Calu3 (cell line): ENCODE measurements at regions not wholly inside any gene's neighbourhood (a gene's known extent, or its start where the extent isn't known, plus 50 kb on each side); places are given as distances from the start of the nearest gene placed in this dataset.

ENCODE experiments used
- BruUV-seq: library from RNA; stranded (reverse); fragments of 400-500 nt; replicated peaks from 2 replicates; lab custom pipeline; 2021; lab: Mats Ljungman, UMichigan
- CTCF ChIA-PET: fragments of 300-600 bp; sonication (Branson Sonifier 250); formaldehyde crosslinking; loops from one replicate; lab custom pipeline; 2022; ENCODE audit warnings: antibody characterized with exemption; lab: Charles Lee
- DNase-seq: peaks from one replicate; pipeline ENCODE4 v3.0.0; 2022
- H3K27ac Mint-ChIP-seq: one replicate; pipeline ENCODE4 v1.8.0; 2022; ENCODE audit warnings: mixed read lengths; ENCODE audit not compliant: unreplicated experiment
- H3K27me3 Mint-ChIP-seq: one replicate; pipeline ENCODE4 v1.8.0; 2022; ENCODE audit warnings: mixed read lengths; ENCODE audit not compliant: unreplicated experiment
- H3K36me3 Mint-ChIP-seq: one replicate; pipeline ENCODE4 v1.8.0; 2022; ENCODE audit warnings: mild to moderate bottlenecking, moderate library complexity, mixed read lengths; ENCODE audit not compliant: insufficient read depth, unreplicated experiment
- H3K4me1 Mint-ChIP-seq: one replicate; pipeline ENCODE4 v1.8.0; 2022; ENCODE audit warnings: mild to moderate bottlenecking, low read depth, mixed read lengths; ENCODE audit not compliant: unreplicated experiment
- H3K4me3 Mint-ChIP-seq: one replicate; pipeline ENCODE4 v1.8.0; 2022; ENCODE audit warnings: mild to moderate bottlenecking, low read depth, moderate library complexity, mixed read lengths; ENCODE audit not compliant: unreplicated experiment
- H3K9me3 Mint-ChIP-seq: one replicate; pipeline ENCODE4 v1.8.0; 2022; ENCODE audit warnings: low read depth, mixed read lengths; ENCODE audit not compliant: unreplicated experiment
- intact Hi-C: fragments of 100-400 bp; cut with micrococcal nuclease; formaldehyde crosslinking; loops from one replicate; pipeline ENCODE4 v1.10.0; 2022; ENCODE audit not compliant: unreplicated experiment
- TF ChIP-seq, protein P1 (sequence below): fragments of 200-600 bp; IDR thresholded peaks from one replicate; pipeline ENCODE4 v1.8.0; 2022; ENCODE audit warnings: antibody characterized with exemption; ENCODE audit not compliant: unreplicated experiment

DNA sequence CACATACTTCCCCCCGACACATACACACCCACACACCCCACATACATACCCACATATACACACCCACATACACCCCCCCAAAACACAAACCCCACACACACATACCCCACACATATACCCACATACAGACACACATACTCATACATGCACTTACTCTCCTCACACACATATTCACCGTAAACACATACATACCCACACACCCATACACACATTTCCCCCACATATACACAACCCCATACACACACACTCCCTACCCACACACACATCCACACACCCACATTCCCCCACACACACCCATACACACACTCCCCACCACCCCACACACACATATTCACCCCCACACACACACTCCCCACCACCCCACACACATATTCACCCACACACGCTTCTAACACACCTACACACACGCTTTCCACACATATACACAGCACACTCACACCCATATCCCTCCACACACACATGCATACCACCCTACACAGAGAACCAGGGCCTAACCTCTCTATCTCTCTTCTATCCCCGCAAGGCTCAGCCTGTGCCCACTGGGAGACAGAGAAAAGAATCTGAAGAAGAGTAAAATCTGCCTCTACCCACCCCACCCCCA is 182.4 kb upstream of the ETAA1 start:
- Mint-ChIP-seq H3K27me3 (no peaks in the 10 kb centered on the region), H3K9me3 (peaks cover 2% of the 10 kb centered on the region), H3K4me1 (peaks cover 26% of the 10 kb centered on the region), H3K36me3 (no peaks in the 10 kb centered on the region), H3K4me3 (no peak overlapping the region), H3K27ac (peak overlapping the region; percentile 32)
- intact Hi-C loops = loop anchor here (2.0 to 10.0 kb wide), 6 partner anchors 170 to 782 kb away; no protein-coding TSS in a partner anchor
- TF ChIP-seq, protein P1, sequence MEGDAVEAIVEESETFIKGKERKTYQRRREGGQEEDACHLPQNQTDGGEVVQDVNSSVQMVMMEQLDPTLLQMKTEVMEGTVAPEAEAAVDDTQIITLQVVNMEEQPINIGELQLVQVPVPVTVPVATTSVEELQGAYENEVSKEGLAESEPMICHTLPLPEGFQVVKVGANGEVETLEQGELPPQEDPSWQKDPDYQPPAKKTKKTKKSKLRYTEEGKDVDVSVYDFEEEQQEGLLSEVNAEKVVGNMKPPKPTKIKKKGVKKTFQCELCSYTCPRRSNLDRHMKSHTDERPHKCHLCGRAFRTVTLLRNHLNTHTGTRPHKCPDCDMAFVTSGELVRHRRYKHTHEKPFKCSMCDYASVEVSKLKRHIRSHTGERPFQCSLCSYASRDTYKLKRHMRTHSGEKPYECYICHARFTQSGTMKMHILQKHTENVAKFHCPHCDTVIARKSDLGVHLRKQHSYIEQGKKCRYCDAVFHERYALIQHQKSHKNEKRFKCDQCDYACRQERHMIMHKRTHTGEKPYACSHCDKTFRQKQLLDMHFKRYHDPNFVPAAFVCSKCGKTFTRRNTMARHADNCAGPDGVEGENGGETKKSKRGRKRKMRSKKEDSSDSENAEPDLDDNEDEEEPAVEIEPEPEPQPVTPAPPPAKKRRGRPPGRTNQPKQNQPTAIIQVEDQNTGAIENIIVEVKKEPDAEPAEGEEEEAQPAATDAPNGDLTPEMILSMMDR = no peak
- CTCF ChIA-PET = interaction anchor here (0.6 to 1.9 kb wide), 3 partner anchors 436 to 638 kb away, joined by 3 to 8 read pairs (median 6); no protein-coding TSS in a partner anchor
- DNase-seq = no peak
- no TSS peak for BruUV-seq

DNA sequence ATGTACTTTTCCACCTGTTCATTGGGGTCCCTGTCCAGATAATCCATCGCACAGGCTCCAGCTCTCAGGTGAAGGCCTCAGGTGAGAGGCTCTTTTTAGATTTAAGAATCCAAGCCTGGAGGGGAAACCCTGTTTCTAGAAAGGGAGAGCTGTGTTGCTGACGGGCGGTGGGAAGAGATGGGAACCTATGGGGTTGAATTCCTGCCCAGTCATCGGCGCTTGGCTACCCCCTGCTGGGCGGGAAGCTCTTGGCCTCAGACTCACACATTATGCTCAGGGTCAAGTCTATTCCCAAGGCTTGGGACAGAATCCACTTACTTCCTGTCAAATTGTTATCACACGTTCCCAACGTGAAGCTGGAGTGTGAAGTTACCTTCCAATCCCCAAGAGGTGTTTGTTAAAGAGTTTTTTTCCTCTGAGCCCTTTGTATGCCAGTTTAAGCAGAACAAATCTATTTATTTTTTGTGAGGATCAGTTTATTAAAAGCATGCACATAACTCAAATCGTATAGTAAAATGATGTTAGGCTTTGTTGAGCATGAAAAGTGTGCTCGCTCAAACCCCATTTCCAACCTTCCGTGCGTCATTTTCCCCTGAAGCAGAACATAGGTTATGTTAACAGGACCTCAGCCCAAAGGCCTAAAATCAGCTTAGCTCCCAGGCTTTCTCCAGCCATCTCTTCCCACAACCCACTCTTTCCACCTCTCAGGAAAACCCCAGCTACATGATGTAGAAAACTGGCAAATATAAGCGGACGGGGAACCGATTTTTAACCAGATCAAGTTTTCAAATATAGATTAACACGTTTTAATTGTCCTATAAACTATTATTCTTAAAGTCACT is 181.7 kb upstream of the ETAA1 start:
- peaks cover 30% of the 10 kb centered on the region for H3K4me1 Mint-ChIP-seq
- no peaks in the 10 kb centered on the region for H3K36me3 Mint-ChIP-seq
- BruUV-seq = no TSS peak
- TF ChIP-seq, protein P1 = peak; percentile 74
- H3K4me3 Mint-ChIP-seq = no peak overlapping the region
- peak; percentile 82 for DNase-seq
- no peaks in the 10 kb centered on the region for H3K27me3 Mint-ChIP-seq
- CTCF ChIA-PET = interaction anchor here (0.6 to 1.9 kb wide), 5 partner anchors 75 to 1733 kb away, joined by 3 to 8 read pairs (median 5); no protein-coding TSS in a partner anchor
- peak overlapping the region; percentile 32 for H3K27ac Mint-ChIP-seq
- peaks cover 2% of the 10 kb centered on the region for H3K9me3 Mint-ChIP-seq
- intact Hi-C loops = loop anchor here (2.0 to 10.0 kb wide), 6 partner anchors 171 to 783 kb away; no protein-coding TSS in a partner anchor

DNA sequence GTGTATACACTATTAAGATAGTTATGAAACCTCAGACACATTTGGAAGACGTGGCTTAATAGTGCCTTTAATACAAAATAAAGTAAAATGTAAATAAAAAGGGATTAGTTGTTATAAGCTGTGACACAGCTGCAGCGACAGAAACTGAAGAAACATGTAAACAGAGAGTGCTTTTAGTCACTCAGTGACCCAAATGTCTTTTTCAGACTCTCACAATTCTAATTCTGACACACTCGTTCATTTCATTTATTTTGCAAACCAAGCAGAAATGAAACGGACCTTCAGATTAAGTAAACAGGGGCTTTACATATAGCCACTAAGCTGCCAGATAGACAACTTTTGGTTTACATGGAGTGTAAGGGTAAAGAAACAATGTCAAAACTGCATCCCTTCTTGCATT is 181.0 kb upstream of the ETAA1 start:
- DNase-seq = no peak
- Mint-ChIP-seq H3K27me3 (no peaks in the 10 kb centered on the region), H3K4me1 (peaks cover 30% of the 10 kb centered on the region), H3K36me3 (no peaks in the 10 kb centered on the region), H3K9me3 (peaks cover 2% of the 10 kb centered on the region), H3K4me3 (no peak overlapping the region), H3K27ac (no peak overlapping the region)
- intact Hi-C loops = loop anchor here (5.0 to 10.0 kb wide), 4 partner anchors 171 to 784 kb away; no protein-coding TSS in a partner anchor
- BruUV-seq = no TSS peak
- TF ChIP-seq, protein P1 = no peak
- CTCF ChIA-PET = interaction anchor here (1.5 to 1.9 kb wide), 2 partner anchors 435 to 629 kb away, joined by 6 to 8 read pairs; no protein-coding TSS in a partner anchor

DNA sequence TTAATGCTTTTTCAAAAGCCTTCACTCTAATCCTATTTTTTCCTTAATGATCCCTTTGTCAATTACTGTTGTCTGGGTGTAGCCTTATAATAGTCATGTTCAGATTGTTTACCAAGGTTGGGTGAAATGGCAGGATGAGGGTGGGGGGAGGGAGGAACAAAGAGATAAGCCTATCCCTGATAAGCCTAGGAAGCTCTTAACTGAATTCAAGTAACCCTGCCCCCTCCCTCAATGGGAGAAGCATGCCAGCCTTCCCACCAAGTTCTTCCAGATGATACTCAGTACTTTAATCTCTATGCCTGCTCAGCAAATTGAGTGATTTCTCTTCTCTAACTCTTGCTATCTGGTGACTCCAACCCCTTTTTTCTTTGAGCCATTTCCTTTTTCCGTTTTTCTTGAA is 180.3 kb upstream of the ETAA1 start:
- DNase-seq = no peak
- TF ChIP-seq, protein P1 = no peak
- Mint-ChIP-seq H3K4me3 (no peak overlapping the region), H3K27me3 (no peaks in the 10 kb centered on the region), H3K4me1 (peaks cover 30% of the 10 kb centered on the region), H3K27ac (no peak overlapping the region), H3K9me3 (peaks cover 2% of the 10 kb centered on the region), H3K36me3 (no peaks in the 10 kb centered on the region)
- CTCF ChIA-PET = no interaction called here
- intact Hi-C loops = loop anchor here (5.0 to 10.0 kb wide), 4 partner anchors 172 to 785 kb away; no protein-coding TSS in a partner anchor
- no TSS peak for BruUV-seq
